Adrenal gland (tissue), 9 donors: ENCODE measurements at regions not wholly inside any gene's neighbourhood (a gene's known extent, or its start where the extent isn't known, plus 50 kb on each side); places are given as distances from the start of the nearest gene placed in this dataset.
A peak's percentile ranks its signal among the peaks of the same experiment; 100 is the strongest.

Experiments
- DNase-seq, 7 donors: peaks; one replicate each; pipeline ENCODE4 v3.0.0-alpha.2; 2019 to 2020
- H3K27ac ChIP-seq, 5 donors: fragments of 200-600 bp; sonication (generic) in 4 of 5; 1 replicate in 3 of 5; 2 replicates in 2 of 5; pipeline versions ENCODE4 v1.5.1 to v1.8.0; 2016 to 2020; ENCODE audit warnings: mild to moderate bottlenecking in 1 of 5
- H3K27me3 ChIP-seq: fragments of 200-600 bp; 2 replicates; pipeline ENCODE4 v1.8.0; 2021
- H3K36me3 ChIP-seq, 2 donors: fragments of 200-600 bp; replicated peaks in 1 of 2; 1 replicate in 1 of 2; 2 replicates in 1 of 2; pipeline versions ENCODE4 v1.5.1 to v1.8.0; 2018 to 2022
- H3K4me1 ChIP-seq, 2 donors: fragments of 200-600 bp; replicated peaks in 1 of 2; 1 replicate in 1 of 2; 2 replicates in 1 of 2; pipeline versions ENCODE4 v1.5.1 to v1.8.0; 2018 to 2021
- H3K4me3 ChIP-seq, 4 donors: fragments of 200-600 bp; sonication (generic) in 3 of 4; one replicate each; pipeline ENCODE4 v1.5.1; 2016 to 2018
- H3K9me3 ChIP-seq, 3 donors: fragments of 200-600 bp; sonication (generic) in 1 of 3; replicated peaks in 1 of 3; 1 replicate in 2 of 3; 2 replicates in 1 of 3; pipeline versions ENCODE4 v1.5.1 to v1.8.0; 2016 to 2021
- POLR2A ChIP-seq, 2 donors: fragments of 450-650 bp; IDR thresholded peaks; one replicate each; pipeline ENCODE4 v1.6.1; 2017; ENCODE audit warnings: antibody characterized with exemption in 2 of 2, mild to moderate bottlenecking in 2 of 2, moderate library complexity in 1 of 2
- WGBS, 4 donors: extraction: QIAGEN DNeasy Blood & Tissue Kit in 2 of 4; methylation state at CpG; one replicate each; pipeline versions ENCODE4 v1.1.5 to v1.1.7; 2013 to 2017; 5-methylcytosine and 5-hydroxymethylcytosine counted together
- intact Hi-C, 2 donors: fragments of 100-400 bp; cut with DNase I; formaldehyde crosslinking; loops; one replicate each; pipeline versions ENCODE4 v1.14.1 to v1.15.0; 2022 to 2023
- TF ChIP-seq, protein P1 (sequence below), 6 experiments: fragments of 450-650 bp in 4 of 6; fragments of 200-600 bp in 2 of 6; sonication (generic) in 1 of 6; IDR thresholded peaks; 1 replicate in 5 of 6; 2 replicates in 1 of 6; pipeline versions ENCODE4 v1.5.1 to v1.8.0; 2016 to 2021; ENCODE audit warnings: antibody characterized with exemption in 6 of 6, mild to moderate bottlenecking in 2 of 6, moderate library complexity in 1 of 6
- donor health status: healthy with polysubstance abuse.
- donor health status: Bipolar disorder and iron deficiency.
- donor health status: DM: yes; HTN: yes; CAD: no.
- donor health status: DM: no; HTN: no; CAD: no.
- donor health status: DM: no; HTN: no; CAD: no.

DNA sequence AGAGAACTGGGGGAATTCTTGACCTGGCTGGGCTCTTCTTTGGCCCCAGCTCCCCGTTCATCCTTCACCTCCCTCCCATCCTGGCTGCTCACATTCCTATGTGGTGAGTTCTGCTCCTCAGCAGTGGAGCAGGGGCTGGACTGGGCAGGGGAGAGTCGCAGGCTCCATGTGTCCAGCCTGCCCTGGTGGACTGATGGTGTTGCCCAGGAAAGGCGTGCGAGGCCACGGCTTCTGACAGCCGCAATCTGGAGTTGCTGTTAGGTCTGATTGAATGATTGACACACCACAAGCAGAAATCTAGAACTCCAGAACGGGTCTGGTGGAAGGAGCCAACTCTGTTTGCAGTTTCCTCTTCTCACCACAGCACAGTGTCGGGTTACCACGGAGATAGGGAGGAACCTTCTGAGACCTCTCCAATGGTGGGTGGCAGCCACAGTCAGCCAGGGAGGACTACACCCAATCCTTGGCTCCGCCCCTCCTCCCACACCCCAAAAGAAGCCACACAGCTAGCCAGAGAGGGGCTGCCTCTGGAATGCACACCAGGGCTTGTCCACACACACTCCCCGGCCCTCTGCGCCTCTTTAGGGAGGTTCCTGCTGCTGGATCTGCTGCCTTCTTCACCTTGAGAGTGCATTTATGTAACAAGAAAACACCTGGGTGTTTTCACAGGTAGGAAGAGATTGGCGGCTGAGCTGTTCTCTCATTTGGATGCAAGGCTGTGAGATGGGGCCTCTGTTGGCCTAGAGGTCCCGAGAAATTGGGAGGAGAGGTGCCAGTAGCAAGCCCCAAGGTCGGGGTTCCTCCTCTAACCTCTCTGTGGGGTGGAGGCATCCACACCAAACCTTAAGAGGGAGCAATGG, 56.4 kb upstream of the CD44 start:
- intact Hi-C loops, result no loop called here
- TF ChIP-seq POLR2A (IDR thresholded peaks at IDR 0.05), result no peak
- TF ChIP-seq, protein P1, sequence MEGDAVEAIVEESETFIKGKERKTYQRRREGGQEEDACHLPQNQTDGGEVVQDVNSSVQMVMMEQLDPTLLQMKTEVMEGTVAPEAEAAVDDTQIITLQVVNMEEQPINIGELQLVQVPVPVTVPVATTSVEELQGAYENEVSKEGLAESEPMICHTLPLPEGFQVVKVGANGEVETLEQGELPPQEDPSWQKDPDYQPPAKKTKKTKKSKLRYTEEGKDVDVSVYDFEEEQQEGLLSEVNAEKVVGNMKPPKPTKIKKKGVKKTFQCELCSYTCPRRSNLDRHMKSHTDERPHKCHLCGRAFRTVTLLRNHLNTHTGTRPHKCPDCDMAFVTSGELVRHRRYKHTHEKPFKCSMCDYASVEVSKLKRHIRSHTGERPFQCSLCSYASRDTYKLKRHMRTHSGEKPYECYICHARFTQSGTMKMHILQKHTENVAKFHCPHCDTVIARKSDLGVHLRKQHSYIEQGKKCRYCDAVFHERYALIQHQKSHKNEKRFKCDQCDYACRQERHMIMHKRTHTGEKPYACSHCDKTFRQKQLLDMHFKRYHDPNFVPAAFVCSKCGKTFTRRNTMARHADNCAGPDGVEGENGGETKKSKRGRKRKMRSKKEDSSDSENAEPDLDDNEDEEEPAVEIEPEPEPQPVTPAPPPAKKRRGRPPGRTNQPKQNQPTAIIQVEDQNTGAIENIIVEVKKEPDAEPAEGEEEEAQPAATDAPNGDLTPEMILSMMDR (IDR thresholded peaks at IDR 0.05), result no peak
- H3K9me3 ChIP-seq, result no peaks in the 10 kb centered on the region
- H3K36me3 ChIP-seq, result no peaks in the 10 kb centered on the region
- H3K4me1 ChIP-seq, result peaks cover 0 to 9% of the 10 kb centered on the region in 2 donors
- DNase-seq, result peak in 5 of 7 donors; percentile 28 to 58 (median 37)
- H3K4me3 ChIP-seq, result no peak overlapping the region
- peak overlapping the region in 2 of 5 donors; percentile 26 to 35 for H3K27ac ChIP-seq
- no peaks in the 10 kb centered on the region for H3K27me3 ChIP-seq
- WGBS, 4 donors, result 60 to 77% (median 68%) methylated on average over 6 to 15 of the region's 15 CpGs

DNA sequence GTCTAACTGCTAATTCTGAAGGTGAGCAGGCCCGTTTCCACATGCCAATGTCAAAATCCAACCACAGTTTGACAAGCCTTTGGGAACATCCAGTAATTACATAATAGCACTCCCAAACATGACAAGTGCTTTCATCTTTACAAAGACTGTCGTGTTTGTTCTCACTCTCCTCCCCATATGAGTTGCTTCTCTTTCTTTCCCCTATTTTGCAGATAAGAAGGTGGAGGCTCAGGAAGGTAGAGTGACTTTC, 55.9 kb upstream of the CD44 start:
- WGBS, 4 donors, result 53 to 60% (median 58%) methylated on average over 2 of the region's 2 CpGs
- Histone ChIP-seq H3K4me1 (peaks cover 0 to 9% of the 10 kb centered on the region in 2 donors), H3K27ac (peak overlapping the region in 2 of 5 donors; percentile 26 to 35), H3K27me3 (no peaks in the 10 kb centered on the region), H3K36me3 (no peaks in the 10 kb centered on the region), H3K4me3 (no peak overlapping the region), H3K9me3 (no peaks in the 10 kb centered on the region)
- no peak for TF ChIP-seq POLR2A (IDR thresholded peaks at IDR 0.05)
- TF ChIP-seq, protein P1 (IDR thresholded peaks at IDR 0.05), result no peak
- DNase-seq, result no peak
- intact Hi-C loops, result no loop called here

- H3K9me3 ChIP-seq, result no peaks in the 10 kb centered on the region
- peak in 5 of 7 donors; percentile 40 to 70 (median 47) for DNase-seq
- H3K4me1 ChIP-seq, result peaks cover 0 to 9% of the 10 kb centered on the region in 2 donors
- TF ChIP-seq, protein P1 (IDR thresholded peaks at IDR 0.05), result no peak
- TF ChIP-seq POLR2A (IDR thresholded peaks at IDR 0.05), result no peak
- WGBS, 4 donors, result 46 to 66% (median 60%) methylated on average over 11 of the region's 11 CpGs
- H3K36me3 ChIP-seq, result no peaks in the 10 kb centered on the region
- no peaks in the 10 kb centered on the region for H3K27me3 ChIP-seq
- no peak overlapping the region for H3K4me3 ChIP-seq
- intact Hi-C loops, result no loop called here
- peak overlapping the region in 2 of 5 donors; percentile 26 to 35 for H3K27ac ChIP-seq
These were observed 55.3 kb upstream of the CD44 start for GRCh38 chr11:35083431-35084238.

DNA sequence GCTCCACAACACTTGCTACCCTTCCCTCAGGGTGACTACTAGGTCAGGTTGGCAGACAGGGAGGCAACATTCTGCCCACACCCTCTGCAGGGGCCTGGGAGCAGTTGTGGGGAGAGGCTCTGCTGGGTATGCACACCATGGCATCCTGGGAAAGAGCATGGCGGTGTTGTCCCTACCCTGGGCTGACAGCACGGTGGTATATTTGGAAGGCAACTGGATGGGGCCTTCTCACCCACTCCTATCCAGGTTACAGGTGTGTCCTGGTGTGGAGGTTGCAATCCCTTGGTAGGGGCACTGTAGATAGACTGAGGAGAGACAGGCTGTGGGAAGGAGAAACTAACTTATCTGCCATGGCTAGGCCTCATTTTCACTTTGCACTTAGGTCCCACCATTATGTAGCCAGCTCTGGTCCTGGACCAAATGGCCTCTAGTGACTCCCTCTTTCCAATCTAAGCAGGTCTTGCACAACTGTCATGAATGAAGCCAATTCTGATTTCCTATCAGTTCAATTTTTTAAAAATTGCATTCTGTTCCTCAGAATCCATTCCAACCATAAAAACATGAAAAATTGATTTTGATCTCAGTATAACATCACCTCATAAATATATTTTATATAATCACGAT, 54.0 kb upstream of the CD44 start:
- TF ChIP-seq, protein P1 (IDR thresholded peaks at IDR 0.05), result no peak
- no peak for TF ChIP-seq POLR2A (IDR thresholded peaks at IDR 0.05)
- Histone ChIP-seq H3K4me1 (peaks cover 0 to 9% of the 10 kb centered on the region in 2 donors), H3K27me3 (no peaks in the 10 kb centered on the region), H3K9me3 (no peaks in the 10 kb centered on the region), H3K4me3 (no peak overlapping the region), H3K36me3 (no peaks in the 10 kb centered on the region), H3K27ac (no peak overlapping the region)
- DNase-seq, result no peak
- intact Hi-C loops, result no loop called here
- 90 to 97% (median 92%) methylated on average over 3 of the region's 3 CpGs for WGBS, 4 donors
